Cardiac muscle cell (in vitro differentiated cells and primary cell): ENCODE measurements at regions not wholly inside any gene's neighbourhood (a gene's known extent, or its start where the extent isn't known, plus 50 kb on each side); places are given as distances from the start of the nearest gene placed in this dataset.

Experiments
- DNase-seq, 2 donors: peaks; one replicate each; pipeline versions ENCODE4 v3.0.0 to v3.0.0-alpha.2; 2010 to 2017; ENCODE audit warnings: low read depth in 1 of 2, low spot score in 1 of 2
- H3K27ac ChIP-seq: fragments of 200-600 bp; sonication (generic); 2 replicates; pipeline ENCODE4 v1.5.1; 2016
- H3K27me3 ChIP-seq: fragments of 200-600 bp; sonication (generic); 2 replicates; pipeline ENCODE4 v1.6.0; 2016; ENCODE audit warnings: control low read depth
- H3K36me3 ChIP-seq: fragments of 200-600 bp; sonication (generic); 2 replicates; pipeline ENCODE4 v1.5.1; 2016; ENCODE audit warnings: control low read depth
- H3K4me1 ChIP-seq: fragments of 200-600 bp; sonication (generic); 2 replicates; pipeline ENCODE4 v1.8.1; 2017; ENCODE audit warnings: low read depth, mild to moderate bottlenecking, mixed run types
- H3K4me3 ChIP-seq: fragments of 200-600 bp; sonication (generic); 2 replicates; pipeline ENCODE4 v1.5.1; 2016; ENCODE audit warnings: mild to moderate bottlenecking
- H3K9me3 ChIP-seq: fragments of 200-600 bp; sonication (generic); 2 replicates; pipeline ENCODE4 v1.5.1; 2017; ENCODE audit warnings: low read depth, mild to moderate bottlenecking, control low read depth
- CTCF ChIP-seq: IDR thresholded peaks from 2 replicates; pipeline ENCODE4 v1.5.1; 2012; ENCODE audit warnings: low read depth, mild to moderate bottlenecking, low read length

GRCh38 chr11:29534836-29535235 lies 482.0 kb downstream of the KCNA4 start:
- H3K27ac ChIP-seq = no peak overlapping the region
- H3K36me3 ChIP-seq = no peaks in the 10 kb centered on the region
- no peaks in the 10 kb centered on the region for H3K27me3 ChIP-seq
- H3K9me3 ChIP-seq = no peaks in the 10 kb centered on the region
- no peak overlapping the region for H3K4me3 ChIP-seq
- TF ChIP-seq CTCF = no peak
- no peak for DNase-seq
- H3K4me1 ChIP-seq = peaks cover 54% of the 10 kb centered on the region

GRCh38 chr11:29530961-29531360 lies 485.9 kb downstream of the KCNA4 start:
- H3K4me3 ChIP-seq = no peak overlapping the region
- H3K27ac ChIP-seq = no peak overlapping the region
- no peaks in the 10 kb centered on the region for H3K27me3 ChIP-seq
- no peaks in the 10 kb centered on the region for H3K9me3 ChIP-seq
- H3K4me1 ChIP-seq = peaks cover 21% of the 10 kb centered on the region
- H3K36me3 ChIP-seq = no peaks in the 10 kb centered on the region
- TF ChIP-seq CTCF = no peak
- no peak for DNase-seq

- Histone ChIP-seq H3K27me3 (no peaks in the 10 kb centered on the region), H3K36me3 (no peaks in the 10 kb centered on the region), H3K27ac (no peak overlapping the region), H3K4me1 (peaks cover 6% of the 10 kb centered on the region), H3K9me3 (no peaks in the 10 kb centered on the region), H3K4me3 (no peak overlapping the region)
- peak in 1 of 2 donors; percentile 95 for DNase-seq
- TF ChIP-seq CTCF = peak; percentile 63
Observed at GRCh38 chr11:29527391-29527936, 489.4 kb downstream of the KCNA4 start.

DNA sequence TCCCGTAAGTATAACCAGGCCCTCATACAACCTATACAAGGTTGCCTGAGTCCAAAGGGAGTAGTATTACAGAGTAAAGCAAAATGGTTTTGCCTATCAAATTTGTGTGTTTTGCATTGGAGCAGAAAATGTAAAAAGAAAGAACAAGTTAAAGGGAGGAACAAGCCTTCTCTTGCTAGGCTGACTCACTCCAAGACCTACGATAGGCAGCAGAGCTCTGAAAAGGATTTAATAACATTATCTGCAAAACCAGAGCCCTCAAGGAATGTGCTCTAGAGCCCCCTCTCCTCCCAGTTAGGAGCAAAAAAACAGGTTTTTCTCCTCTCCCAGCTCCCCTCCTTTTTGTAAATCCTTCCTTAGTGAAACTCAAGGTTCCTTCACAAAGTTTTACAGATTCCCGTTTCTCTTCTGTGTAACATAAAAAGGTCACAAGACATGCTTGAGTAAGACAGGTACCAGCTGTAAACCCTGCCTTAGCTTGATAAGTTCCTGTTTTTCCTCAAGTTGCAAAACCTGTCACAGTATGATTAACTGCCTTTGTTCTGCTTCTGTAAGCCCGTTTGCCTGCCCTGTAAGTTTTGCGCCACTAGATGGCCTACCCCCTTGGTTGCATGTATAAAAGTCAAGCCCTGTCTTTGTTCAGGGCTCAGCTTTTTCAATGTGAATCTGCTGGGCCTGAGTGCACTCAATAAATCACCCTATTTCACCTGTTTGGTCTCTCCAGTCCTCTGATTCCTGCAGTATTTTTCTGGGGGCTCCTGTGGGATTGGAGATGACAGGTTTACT lies 498.2 kb downstream of the KCNA4 start:
- H3K27ac ChIP-seq = no peak overlapping the region
- no peaks in the 10 kb centered on the region for H3K4me1 ChIP-seq
- TF ChIP-seq CTCF = peak; percentile 33
- H3K27me3 ChIP-seq = no peaks in the 10 kb centered on the region
- no peaks in the 10 kb centered on the region for H3K36me3 ChIP-seq
- no peak overlapping the region for H3K4me3 ChIP-seq
- DNase-seq = peak in 1 of 2 donors; percentile 55
- H3K9me3 ChIP-seq = no peaks in the 10 kb centered on the region

DNA sequence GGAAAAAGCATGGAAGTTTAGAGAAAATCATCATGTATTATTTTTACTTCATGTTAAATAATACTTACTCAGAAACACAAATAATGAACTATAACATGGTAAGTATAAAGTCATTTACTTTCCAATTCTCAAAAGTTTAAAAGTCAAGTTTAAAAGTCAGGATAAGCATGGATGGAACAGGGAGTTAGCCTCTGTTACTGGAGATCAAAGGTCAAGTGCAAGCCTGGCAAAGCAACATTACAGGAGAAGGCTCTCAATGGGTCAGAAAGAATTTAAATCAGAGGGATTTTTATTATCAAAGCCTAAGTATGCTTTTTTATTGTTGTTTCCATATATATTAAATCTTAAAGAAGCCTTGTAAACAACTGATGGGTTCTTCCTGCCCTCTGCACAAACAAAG lies 505.4 kb downstream of the KCNA4 start:
- no peak overlapping the region for H3K4me3 ChIP-seq
- no peak overlapping the region for H3K27ac ChIP-seq
- DNase-seq = no peak
- no peaks in the 10 kb centered on the region for H3K36me3 ChIP-seq
- no peaks in the 10 kb centered on the region for H3K27me3 ChIP-seq
- no peak for TF ChIP-seq CTCF
- H3K9me3 ChIP-seq = no peaks in the 10 kb centered on the region
- H3K4me1 ChIP-seq = peaks cover 9% of the 10 kb centered on the region
